OCI-LY7 (cell line): ENCODE measurements at regions not wholly inside any gene's neighbourhood (a gene's known extent, or its start where the extent isn't known, plus 50 kb on each side); places are given as distances from the start of the nearest gene placed in this dataset.

Experiments
- CTCF ChIP-seq: fragments of 200-600 bp; sonication (generic); conservative IDR thresholded peaks from 2 replicates; pipeline ENCODE4 v1.5.1; 2014; ENCODE audit warnings: mild to moderate bottlenecking, antibody characterized with exemption, low read length, moderate library complexity, mixed read lengths
- EZH2phosphoT487 ChIP-seq: fragments of 200-600 bp; sonication (generic); IDR thresholded peaks from 2 replicates; pipeline ENCODE4 v1.6.1; 2018; ENCODE audit warnings: low read depth, borderline replicate concordance, mild to moderate bottlenecking, mixed run types, antibody characterized with exemption, low read length, moderate library complexity, mixed read lengths

GRCh38 chr3:35254917-35255316, 384.4 kb upstream of the ARPP21 start:
- TF ChIP-seq CTCF: no peak
- TF ChIP-seq EZH2phosphoT487: no peak
